H1 (cell line): ENCODE measurements at regions not wholly inside any gene's neighbourhood (a gene's known extent, or its start where the extent isn't known, plus 50 kb on each side); places are given as distances from the start of the nearest gene placed in this dataset.

Experiments used
- CTCF ChIA-PET: fragments of 300-600 bp; sonication (Branson Sonifier 250); formaldehyde crosslinking; loops from one replicate; lab custom pipeline; 2021; ENCODE audit not compliant: partially characterized antibody; lab: Charles Lee
- POLR2A ChIA-PET: fragments of 300-600 bp; sonication (Branson Sonifier 250); formaldehyde crosslinking; loops from one replicate; lab custom pipeline; 2021; ENCODE audit warnings: inconsistent platforms; ENCODE audit not compliant: partially characterized antibody; lab: Charles Lee
- DNase-seq, 2 experiments: peaks; one replicate each; pipeline versions ENCODE4 v3.0.0 to v3.0.0-alpha.2; 2010 to 2022; ENCODE audit warnings: low spot score in 2 of 2, low read depth in 1 of 2, mixed read lengths in 1 of 2
- FAIRE-seq: peaks from 2 replicates; lab custom pipeline; 2011; peaks lifted over from hg19 to GRCh38; lab: Jason Lieb, UNC
- H2AFZ ChIP-seq: 2 replicates; pipeline ENCODE4 v1.8.1; 2012; ENCODE audit warnings: low read length, inconsistent platforms
- H2AK5ac ChIP-seq: 2 replicates; pipeline ENCODE4 v1.6.1; 2013; ENCODE audit warnings: low read depth, low read length
- H2BK120ac ChIP-seq: replicated peaks from 2 replicates; pipeline ENCODE3; 2013; ENCODE audit warnings: low read depth, low read length, inconsistent platforms
- H2BK12ac ChIP-seq: 2 replicates; pipeline ENCODE4 v1.6.1; 2013; ENCODE audit warnings: low read depth, low read length
- H2BK15ac ChIP-seq: 2 replicates; pipeline ENCODE4 v1.6.1; 2013; ENCODE audit warnings: low read length
- H2BK20ac ChIP-seq: 2 replicates; pipeline ENCODE4 v1.6.1; 2013; ENCODE audit warnings: low read length
- H2BK5ac ChIP-seq: 2 replicates; pipeline ENCODE4 v1.6.1; 2013; ENCODE audit warnings: low read depth, low read length
- H3K14ac ChIP-seq: 2 replicates; pipeline ENCODE4 v1.6.1; 2013; ENCODE audit warnings: inconsistent platforms; ENCODE audit not compliant: insufficient read length
- H3K18ac ChIP-seq: 2 replicates; pipeline ENCODE4 v1.6.1; 2013; ENCODE audit warnings: low read length; ENCODE audit errors: extremely low read depth
- H3K23ac ChIP-seq: 2 replicates; pipeline ENCODE4 v1.6.1; 2013; ENCODE audit warnings: inconsistent platforms; ENCODE audit not compliant: insufficient read length
- H3K23me2 ChIP-seq: 2 replicates; pipeline ENCODE4 v1.6.1; 2013; ENCODE audit warnings: low read depth, low read length
- H3K27ac ChIP-seq: 2 replicates; pipeline ENCODE4 v1.6.1; 2011; ENCODE audit warnings: low read depth, low read length, inconsistent platforms
- H3K27me3 ChIP-seq, 4 experiments: replicated peaks in 1 of 4; 1 replicate in 1 of 4; 2 replicates in 3 of 4; pipeline versions ENCODE4 v1.6.1 to v1.8.1; 2011 to 2013; ENCODE audit warnings: low read length in 3 of 4, mild to moderate bottlenecking in 3 of 4, inconsistent platforms in 2 of 4, mixed read lengths in 2 of 4, moderate library complexity in 1 of 4; ENCODE audit not compliant: control insufficient read depth in 3 of 4, insufficient read depth in 3 of 4; ENCODE audit errors: extremely low read depth in 1 of 4
- H3K36me3 ChIP-seq, 4 experiments: 2 replicates each; pipeline versions ENCODE4 v1.6.1 to v1.8.1; 2011 to 2013; ENCODE audit warnings: mild to moderate bottlenecking in 4 of 4, low read length in 3 of 4, moderate library complexity in 2 of 4, control low read depth in 1 of 4, inconsistent platforms in 1 of 4; ENCODE audit not compliant: insufficient read depth in 4 of 4, control insufficient read depth in 2 of 4
- H3K4ac ChIP-seq: replicated peaks from 2 replicates; pipeline ENCODE3; 2013; ENCODE audit warnings: low read length, low read depth, mixed read lengths, inconsistent platforms; ENCODE audit not compliant: insufficient read length
- H3K4me1 ChIP-seq, 4 experiments: replicated peaks in 1 of 4; 1 replicate in 1 of 4; 2 replicates in 3 of 4; pipeline versions ENCODE4 v1.6.1 to v1.8.1; 2011 to 2013; ENCODE audit warnings: low read length in 3 of 4, inconsistent platforms in 2 of 4, mixed read lengths in 1 of 4; ENCODE audit not compliant: insufficient read depth in 4 of 4, control insufficient read depth in 3 of 4
- H3K4me2 ChIP-seq, 2 experiments: 2 replicates each; pipeline versions ENCODE4 v1.6.1 to v1.8.1; 2011 to 2013; ENCODE audit warnings: low read depth in 2 of 2, low read length in 2 of 2, control low read depth in 1 of 2, inconsistent platforms in 1 of 2, mild to moderate bottlenecking in 1 of 2; ENCODE audit not compliant: insufficient read depth in 1 of 2
- H3K4me3 ChIP-seq, 4 experiments: fragments of 200-600, 300-600 bp in 1 of 4; sonication (generic), shearing (Covaris generic), sonication (Bioruptor Twin) in 1 of 4; 2 replicates each; pipeline versions ENCODE4 v1.5.1 to v1.8.1; 2011 to 2016; ENCODE audit warnings: low read length in 4 of 4, low read depth in 3 of 4, control low read depth in 2 of 4, inconsistent platforms in 2 of 4, mild to moderate bottlenecking in 2 of 4, mixed read lengths in 1 of 4, moderate library complexity in 1 of 4; ENCODE audit not compliant: insufficient read depth in 2 of 4; ENCODE audit errors: extremely low read depth in 1 of 4
- H3K56ac ChIP-seq: replicated peaks from 2 replicates; pipeline ENCODE3; 2013; ENCODE audit warnings: low read depth, mild to moderate bottlenecking, mixed read lengths, low read length, inconsistent platforms; ENCODE audit not compliant: insufficient read length
- H3K79me1 ChIP-seq: 2 replicates; pipeline ENCODE4 v1.6.1; 2013; ENCODE audit warnings: low read depth, low read length, control low read depth
- H3K79me2 ChIP-seq, 2 experiments: 2 replicates each; pipeline versions ENCODE4 v1.6.1 to v1.8.1; 2012 to 2013; ENCODE audit warnings: low read length in 2 of 2, mild to moderate bottlenecking in 2 of 2, inconsistent platforms in 1 of 2; ENCODE audit not compliant: insufficient read depth in 2 of 2, control insufficient read depth in 1 of 2
- H3K9ac ChIP-seq, 4 experiments: replicated peaks in 1 of 4; 1 replicate in 1 of 4; 2 replicates in 3 of 4; pipeline versions ENCODE4 v1.6.1 to v1.8.1; 2011 to 2013; ENCODE audit warnings: low read depth in 3 of 4, low read length in 3 of 4, control low read depth in 2 of 4, mild to moderate bottlenecking in 2 of 4, moderate library complexity in 2 of 4, inconsistent platforms in 1 of 4; ENCODE audit errors: extremely low read depth in 1 of 4
- H3K9me3 ChIP-seq, 2 experiments: 2 replicates each; pipeline versions ENCODE4 v1.6.1 to v1.8.1; 2012 to 2013; ENCODE audit warnings: mild to moderate bottlenecking in 2 of 2, moderate library complexity in 2 of 2, control low read depth in 1 of 2, inconsistent platforms in 1 of 2, low read depth in 1 of 2, low read length in 1 of 2, mixed read lengths in 1 of 2; ENCODE audit not compliant: insufficient read depth in 2 of 2
- H4K20me1 ChIP-seq, 2 experiments: replicated peaks in 1 of 2; 2 replicates each; pipeline versions ENCODE3 to v1.8.1; 2011 to 2013; ENCODE audit warnings: inconsistent platforms in 2 of 2, low read length in 2 of 2, mild to moderate bottlenecking in 1 of 2; ENCODE audit not compliant: insufficient read depth in 2 of 2, control insufficient read depth in 1 of 2
- H4K5ac ChIP-seq: 2 replicates; pipeline ENCODE4 v1.6.1; 2013; ENCODE audit warnings: low read length, low read depth, mixed read lengths, inconsistent platforms; ENCODE audit not compliant: insufficient read length
- H4K8ac ChIP-seq: 2 replicates; pipeline ENCODE4 v1.8.0; 2013; ENCODE audit warnings: mild to moderate bottlenecking, moderate library complexity, low read length, inconsistent platforms; ENCODE audit not compliant: insufficient read depth; ENCODE audit errors: extremely low read depth
- H4K91ac ChIP-seq: replicated peaks from 2 replicates; pipeline ENCODE3; 2013; ENCODE audit warnings: low read length, mixed read lengths, inconsistent platforms; ENCODE audit not compliant: insufficient read length
- CEBPB ChIP-seq: IDR thresholded peaks from 2 replicates; pipeline ENCODE4 v1.6.1; 2012; ENCODE audit warnings: low read depth, low read length
- CTCF ChIP-seq, 3 experiments: IDR thresholded peaks; 1 replicate in 2 of 3; 2 replicates in 1 of 3; pipeline versions ENCODE4 v1.5.1 to v1.6.1; 2011; ENCODE audit warnings: low read length in 3 of 3, mild to moderate bottlenecking in 3 of 3, inconsistent platforms in 2 of 3, low read depth in 1 of 3, moderate library complexity in 1 of 3; ENCODE audit not compliant: insufficient read depth in 1 of 3; ENCODE audit errors: control extremely low read depth in 1 of 3
- NANOG ChIP-seq: IDR thresholded peaks from 2 replicates; pipeline ENCODE4 v1.6.1; 2011; ENCODE audit warnings: low read length, low read depth, mild to moderate bottlenecking, inconsistent platforms; ENCODE audit not compliant: insufficient read depth, poor library complexity, severe bottlenecking
- TAF1 ChIP-seq: IDR thresholded peaks from 2 replicates; pipeline ENCODE4 v1.6.1; 2011; ENCODE audit warnings: mild to moderate bottlenecking, low read depth, low read length
- ZNF274 ChIP-seq: IDR thresholded peaks from 2 replicates; pipeline ENCODE4 v1.7.0; 2012; ENCODE audit warnings: low read length, borderline replicate concordance; ENCODE audit errors: extremely low read depth
- WGBS, 2 experiments: shearing (Covaris generic) in 1 of 2; methylation state at CpG; one replicate each; pipeline versions ENCODE4 v1.1.6 to v1.1.7; 2013 to 2015; ENCODE audit warnings: low lambda C conversion rate in 2 of 2, mixed read lengths in 2 of 2, inconsistent platforms in 1 of 2, low coverage in 1 of 2, missing lambda C conversion rate in 1 of 2; ENCODE audit not compliant: insufficient replicate concordance in 2 of 2, insufficient coverage in 1 of 2, insufficient read length in 1 of 2; ENCODE audit errors: extremely low coverage in 1 of 2, missing lambda C conversion rate in 1 of 2; 5-methylcytosine and 5-hydroxymethylcytosine counted together

GRCh38 chr3:166177130-166177529 lies 339.9 kb upstream of the BCHE start:
- H2AK5ac ChIP-seq = 0 out of 2 replicates have a peak overlapping the region, but pooled peaks have one; percentile 9
- no peak overlapping the region for H2BK20ac ChIP-seq
- FAIRE-seq (no peak), DNase-seq (no peak)
- H2AFZ ChIP-seq = 0 out of 2 replicates have a peak overlapping the region, but pooled peaks have one; percentile 39
- ChIA-PET POLR2A (no interaction called here), CTCF (no interaction called here)
- H3K4ac ChIP-seq = no peak overlapping the region
- H4K91ac ChIP-seq = no peak overlapping the region
- H3K79me2 ChIP-seq = no peaks in the 10 kb centered on the region
- no peaks in the 10 kb centered on the region for H3K79me1 ChIP-seq
- no peaks in the 10 kb centered on the region for H3K9me3 ChIP-seq
- H4K20me1 ChIP-seq = no peaks in the 10 kb centered on the region
- H2BK15ac ChIP-seq = no peak overlapping the region
- H3K56ac ChIP-seq = no peak overlapping the region
- no peak overlapping the region for H3K4me3 ChIP-seq
- H3K23me2 ChIP-seq = no peaks in the 10 kb centered on the region; the same call in 1 of the 2 replicates
- 93% methylated on average over 1 of the region's 1 CpG; no CpG with 5 or more reads in 1 of the 2 experiments for WGBS, 2 experiments
- no peaks in the 10 kb centered on the region for H3K36me3 ChIP-seq
- no peaks in the 10 kb centered on the region for H3K27me3 ChIP-seq
- H3K27ac ChIP-seq = no peak overlapping the region
- no peak overlapping the region for H3K14ac ChIP-seq
- no peak overlapping the region for H2BK12ac ChIP-seq
- H3K9ac ChIP-seq = no peak overlapping the region
- no peak overlapping the region for H4K5ac ChIP-seq
- H3K4me2 ChIP-seq = no peak overlapping the region
- no peak overlapping the region for H4K8ac ChIP-seq
- no peak overlapping the region for H3K18ac ChIP-seq
- H2BK120ac ChIP-seq = no peak overlapping the region
- H3K23ac ChIP-seq = no peak overlapping the region
- TF ChIP-seq ZNF274 = no peak
- no peak for TF ChIP-seq CEBPB
- no peak for TF ChIP-seq CTCF (IDR thresholded peaks at IDR 0.05; ENCODE audit: control extremely low read depth in 1 of 3, insufficient read depth in 1 of 3, low read depth in 1 of 3, low read length in 3 of 3)
- no peak for TF ChIP-seq NANOG
- TF ChIP-seq TAF1 = no peak
- H2BK5ac ChIP-seq = no peak overlapping the region
- peaks cover 0 to 2% (median 0%) of the 10 kb centered on the region in 4 experiments; a peak in 1 of 7 replicates for H3K4me1 ChIP-seq
